ENCODE measurements at regions not wholly inside any gene's neighbourhood (a gene's known extent, or its start where the extent isn't known, plus 50 kb on each side); places are given as distances from the start of the nearest gene placed in this dataset.
A peak's percentile ranks its signal among the peaks of the same experiment; 100 is the strongest.

DNA sequence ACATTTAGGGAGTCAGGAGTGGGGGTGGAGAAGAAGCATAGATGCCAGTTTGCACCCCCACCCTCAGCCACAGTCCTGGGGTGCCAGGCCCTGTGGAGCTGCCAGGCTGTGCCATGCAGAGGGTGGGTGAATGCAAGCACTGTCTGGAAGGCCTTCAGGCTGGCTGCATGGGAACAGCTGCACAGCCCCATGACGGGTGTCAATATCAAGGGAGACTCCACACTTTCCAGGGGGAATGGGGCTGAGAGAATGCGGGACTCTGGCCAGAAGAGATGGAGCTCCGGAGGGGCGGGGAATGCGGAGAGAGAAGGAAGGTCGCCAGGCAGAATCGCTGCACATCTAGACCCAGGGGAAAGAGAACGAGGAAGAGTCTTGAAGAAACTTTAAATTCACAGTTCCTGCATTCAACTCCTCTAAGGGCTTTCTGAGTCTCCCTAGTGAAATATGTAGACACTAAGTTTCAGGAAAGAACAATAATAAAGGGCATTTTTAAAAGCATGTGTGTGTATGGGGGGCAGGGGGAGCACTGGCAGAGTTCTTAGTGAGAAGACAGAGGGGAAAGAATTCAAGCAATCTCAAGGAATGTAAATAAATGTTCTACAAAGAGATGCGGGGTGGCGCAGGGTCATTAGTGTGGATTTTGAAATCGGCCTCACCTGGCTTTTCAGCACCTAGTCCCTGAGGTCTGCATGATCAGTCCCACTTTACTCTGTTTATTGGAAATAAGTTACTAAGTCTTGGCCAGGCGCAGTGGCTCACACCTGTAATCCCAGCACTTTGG is 59.1 kb downstream of the BOD1 start:
- DNase-seq (ENCODE audit: low spot score), result peak; percentile 99

GRCh38 chr5:173556142-173557028 is 60.1 kb downstream of the BOD1 start:
- DNase-seq (ENCODE audit: low spot score), result peak; percentile 68

DNA sequence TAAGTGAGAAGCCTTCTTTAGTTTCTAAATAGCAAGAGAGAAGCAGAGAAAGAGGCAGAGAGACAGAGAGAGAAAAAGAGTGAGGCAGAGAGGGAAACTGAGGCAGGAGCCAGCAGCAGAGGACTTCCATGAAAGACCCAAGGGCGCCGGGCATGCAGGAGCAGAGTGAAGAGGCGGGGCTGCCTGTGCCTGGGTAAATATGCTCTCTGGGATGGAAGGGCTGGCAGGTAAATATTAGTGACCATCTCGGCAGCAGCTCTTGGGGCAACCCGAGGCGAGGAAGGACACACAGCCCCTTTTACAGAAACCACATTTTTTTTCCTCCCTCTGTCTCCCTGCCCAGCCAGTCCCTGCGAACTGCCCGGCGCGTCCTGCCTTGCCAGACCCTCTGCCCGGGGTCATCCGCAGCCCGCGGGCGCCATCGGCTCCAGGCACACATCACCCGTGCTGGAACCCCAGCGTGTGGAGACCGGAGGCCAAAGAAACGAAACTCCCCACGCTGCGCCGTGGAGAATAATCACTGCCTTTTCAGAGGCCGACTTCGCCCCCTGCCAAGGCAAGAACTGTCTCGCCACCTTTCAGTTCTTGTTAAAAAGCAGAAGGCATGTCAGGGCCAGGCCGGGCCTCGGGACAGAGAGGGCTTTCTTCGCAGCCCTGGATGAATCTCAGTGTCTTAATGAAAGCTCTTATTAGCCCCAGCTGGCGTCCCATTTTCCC is 61.3 kb downstream of the BOD1 start:
- DNase-seq (ENCODE audit: low spot score), result peak; percentile 84

DNA sequence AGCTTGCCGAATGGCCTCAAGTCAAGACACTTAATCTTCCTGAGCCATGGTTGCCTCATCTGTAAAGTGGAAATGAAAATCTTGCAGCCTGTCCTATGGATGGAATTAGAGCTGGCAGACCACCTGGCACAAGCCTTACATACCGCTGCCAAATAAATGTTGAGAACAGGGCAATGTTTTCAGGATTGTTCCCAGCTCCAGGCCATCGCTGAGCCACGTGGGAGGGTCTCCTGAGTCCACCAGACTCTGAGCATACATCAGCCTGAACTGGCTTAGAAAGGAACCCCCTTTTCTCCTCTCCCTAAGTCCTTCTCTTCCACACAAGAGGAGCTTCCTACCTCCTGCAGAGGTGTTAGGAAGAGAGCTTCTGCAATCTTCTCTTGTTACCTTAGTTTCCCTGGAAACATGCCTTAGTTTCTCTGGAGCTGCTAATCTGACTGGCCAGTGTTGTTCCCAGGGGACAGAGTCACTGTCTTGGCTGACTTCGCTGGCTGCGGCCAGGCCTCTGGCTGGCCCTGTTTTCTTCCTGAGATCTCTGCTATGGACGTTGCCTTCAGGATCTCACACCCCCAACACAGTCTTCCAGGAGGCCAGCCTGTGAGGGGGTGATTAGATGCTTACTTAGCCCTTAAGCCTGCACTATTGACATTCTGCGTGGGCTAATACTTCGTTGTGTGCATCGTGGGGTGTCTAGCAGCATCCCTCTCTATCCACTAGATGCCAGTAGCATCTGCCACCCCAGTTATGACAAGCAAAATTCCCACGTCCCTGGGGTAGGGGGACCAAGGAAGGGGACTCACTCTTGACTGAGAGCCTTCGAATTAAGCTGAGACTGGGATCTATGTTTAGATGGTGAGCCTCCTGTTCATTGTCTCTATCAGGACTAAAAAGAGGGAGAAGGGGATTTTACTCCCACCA is 62.2 kb downstream of the BOD1 start:
- DNase-seq (ENCODE audit: low spot score), result peak; percentile 72

- DNase-seq (ENCODE audit: low spot score), result no peak
Observed at GRCh38 chr5:173550641-173551040, 65.8 kb downstream of the BOD1 start.

DNA sequence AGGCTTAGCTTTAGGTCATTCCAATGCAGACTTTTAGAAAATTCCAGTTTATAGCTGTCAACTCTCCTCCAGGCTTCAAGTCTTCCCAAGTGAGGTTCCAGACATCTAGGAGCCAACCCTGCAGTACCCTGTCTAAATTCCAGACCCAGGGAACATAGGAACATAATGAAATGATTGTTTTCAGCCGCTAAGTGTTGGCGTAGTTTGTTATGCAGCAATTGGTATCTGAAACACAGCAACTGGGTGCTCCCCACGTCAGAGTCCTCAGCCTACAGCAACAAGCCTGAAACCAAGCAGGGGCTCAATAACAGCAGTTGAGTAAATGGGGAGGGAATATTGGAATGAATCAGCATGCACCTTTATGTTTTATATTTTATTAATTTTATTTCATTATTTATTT is 66.8 kb downstream of the BOD1 start:
- DNase-seq (ENCODE audit: low spot score), result no peak

DNA sequence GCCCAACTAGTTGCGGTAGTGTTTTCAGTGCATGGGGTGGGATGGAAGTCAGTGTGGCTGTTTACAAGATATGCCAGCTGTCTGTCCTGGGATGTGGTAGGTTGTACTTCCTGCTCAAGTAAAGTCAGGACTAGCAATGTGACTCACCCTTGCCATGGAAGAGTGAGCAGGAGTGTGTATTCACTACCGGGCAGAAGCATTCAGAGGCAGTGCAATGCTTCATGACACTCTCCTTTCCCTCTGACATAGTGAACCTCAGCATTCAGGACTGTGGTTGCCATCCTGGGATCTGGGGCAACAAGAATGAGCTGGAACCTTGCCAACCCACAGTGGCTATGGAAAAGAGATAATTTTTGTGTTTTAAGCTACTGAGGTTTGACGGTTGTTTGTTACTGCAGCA is 68.9 kb downstream of the BOD1 start:
- no peak for DNase-seq (ENCODE audit: low spot score)

DNA sequence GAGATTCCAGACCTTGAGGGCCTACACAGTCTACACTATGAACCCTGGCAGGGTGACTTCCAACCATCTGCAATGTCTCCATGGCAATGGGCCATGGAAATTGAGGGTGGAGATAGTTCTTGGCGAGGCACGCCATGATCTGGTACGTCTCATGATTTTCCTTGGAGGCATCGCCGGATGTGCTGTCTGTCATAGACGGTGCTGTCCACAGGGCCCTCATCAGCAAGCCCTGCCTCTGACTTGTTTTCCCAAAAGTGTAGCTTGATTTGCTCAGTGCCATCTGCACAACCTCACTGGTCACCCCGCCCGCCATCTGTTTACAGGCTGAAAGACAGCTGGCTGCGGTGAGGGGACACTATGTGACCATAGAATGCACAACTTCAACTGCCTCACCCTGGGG is 73.5 kb downstream of the BOD1 start:
- no peak for DNase-seq (ENCODE audit: low spot score)

DNA sequence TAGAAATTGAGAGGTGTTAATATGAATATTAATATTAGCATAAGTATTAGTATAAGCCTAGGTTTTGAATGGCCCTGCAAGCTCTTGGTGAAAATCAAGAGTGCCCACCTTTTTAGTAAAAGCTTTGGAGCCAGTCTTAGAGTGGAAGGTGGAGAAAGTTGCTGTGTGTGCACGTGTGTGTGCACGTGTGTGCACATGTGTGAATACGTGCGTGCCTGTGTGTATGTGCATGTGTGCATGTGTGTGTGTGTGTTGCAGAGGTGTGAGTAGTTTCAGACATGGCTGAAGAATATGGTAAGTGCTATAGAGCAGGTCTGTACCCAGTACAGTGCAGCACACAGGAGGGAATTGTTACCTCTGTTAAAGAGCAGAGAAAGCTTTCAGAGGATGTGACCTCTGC is 74.3 kb downstream of the BOD1 start:
- no peak for DNase-seq (ENCODE audit: low spot score)

DNA sequence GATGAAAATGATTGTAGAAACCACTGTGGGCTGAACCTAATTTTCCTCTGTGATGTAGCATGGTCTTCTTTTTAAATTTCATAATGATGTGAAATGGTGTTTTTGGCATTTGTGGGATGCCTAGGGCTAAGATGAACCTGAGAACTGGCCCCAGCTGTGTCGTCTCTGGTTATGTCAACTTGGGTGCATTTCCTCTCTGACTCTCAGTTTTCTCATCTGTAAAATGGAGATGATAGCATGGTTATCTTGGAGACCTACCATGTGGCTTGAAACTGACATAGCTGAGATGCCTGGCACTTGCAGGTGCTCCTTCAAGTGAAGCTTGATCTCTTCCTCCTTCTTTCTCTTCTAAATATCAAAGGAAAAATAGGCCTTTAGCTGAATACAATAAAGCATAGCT is 77.8 kb downstream of the BOD1 start:
- no peak for DNase-seq (ENCODE audit: low spot score)

DNA sequence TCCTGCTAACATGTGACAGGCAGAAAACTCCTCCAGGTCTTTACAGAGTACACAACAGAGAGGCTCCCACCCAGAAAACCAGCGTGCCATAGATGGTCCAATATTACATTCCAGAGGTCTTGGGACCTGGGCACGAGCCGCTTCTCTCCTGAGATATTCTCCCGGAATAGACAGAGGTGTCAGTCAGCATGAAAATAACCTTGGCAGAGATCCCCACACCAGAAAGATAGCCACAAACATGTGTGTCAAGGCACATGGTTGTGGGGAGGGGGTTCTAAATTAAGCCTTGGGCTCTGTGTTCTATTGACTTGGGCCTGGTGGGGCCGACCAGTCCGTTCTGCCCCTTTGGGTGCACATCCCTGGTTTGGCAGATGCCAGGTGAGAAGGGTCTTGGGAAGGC is 78.4 kb downstream of the BOD1 start:
- DNase-seq (ENCODE audit: low spot score), result no peak

DNA sequence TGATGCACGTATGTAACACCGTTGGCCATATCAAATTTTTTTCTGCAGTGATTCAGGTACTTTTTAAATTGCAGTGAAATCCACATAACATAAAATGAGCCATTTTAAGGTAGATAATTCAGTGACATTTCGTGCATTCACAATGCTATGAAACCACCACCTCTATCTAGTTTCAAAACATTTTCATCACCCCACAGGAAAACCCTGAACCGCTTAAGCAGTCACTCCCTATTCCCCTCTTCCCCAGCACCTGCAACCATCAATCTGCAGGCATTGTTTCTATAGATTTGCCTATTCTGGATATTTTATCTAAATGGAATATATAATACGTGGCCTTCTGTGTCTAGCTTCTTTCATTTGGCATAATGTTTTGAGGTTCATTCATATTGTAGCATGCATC is 79.2 kb downstream of the BOD1 start:
- DNase-seq (ENCODE audit: low spot score), result no peak

DNA sequence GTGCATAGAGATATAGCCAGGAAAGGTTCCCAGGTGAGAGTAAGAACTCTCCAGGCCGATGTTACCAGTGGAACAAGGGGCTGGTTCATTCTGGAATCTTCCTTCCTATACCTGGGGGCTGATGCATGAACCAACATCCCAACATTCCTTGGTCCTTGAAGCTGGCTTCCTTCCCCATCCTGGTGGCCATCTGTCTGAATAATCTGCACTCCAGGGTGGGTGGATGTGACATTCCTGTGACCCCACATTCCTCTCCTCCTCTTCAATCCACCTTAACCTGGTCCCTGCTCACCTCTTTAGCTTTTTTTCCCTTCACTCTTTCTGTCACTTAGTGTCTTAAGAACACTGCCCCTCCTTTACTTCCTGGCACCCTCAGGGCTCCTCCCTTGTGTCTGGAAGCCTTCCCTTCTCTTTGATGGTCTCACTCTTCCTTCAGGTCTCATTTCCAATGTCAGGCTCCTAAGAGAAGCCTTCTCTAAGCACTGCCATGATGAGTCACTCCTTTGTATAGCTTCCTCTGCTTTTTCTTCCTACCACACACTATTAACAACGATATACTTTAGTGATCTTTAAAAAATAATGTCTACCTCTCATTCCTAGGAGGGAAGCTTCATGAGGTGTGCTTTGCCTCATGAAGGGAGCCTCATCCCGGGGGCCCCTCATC is 80.3 kb downstream of the BOD1 start:
- no peak for DNase-seq (ENCODE audit: low spot score)

DNA sequence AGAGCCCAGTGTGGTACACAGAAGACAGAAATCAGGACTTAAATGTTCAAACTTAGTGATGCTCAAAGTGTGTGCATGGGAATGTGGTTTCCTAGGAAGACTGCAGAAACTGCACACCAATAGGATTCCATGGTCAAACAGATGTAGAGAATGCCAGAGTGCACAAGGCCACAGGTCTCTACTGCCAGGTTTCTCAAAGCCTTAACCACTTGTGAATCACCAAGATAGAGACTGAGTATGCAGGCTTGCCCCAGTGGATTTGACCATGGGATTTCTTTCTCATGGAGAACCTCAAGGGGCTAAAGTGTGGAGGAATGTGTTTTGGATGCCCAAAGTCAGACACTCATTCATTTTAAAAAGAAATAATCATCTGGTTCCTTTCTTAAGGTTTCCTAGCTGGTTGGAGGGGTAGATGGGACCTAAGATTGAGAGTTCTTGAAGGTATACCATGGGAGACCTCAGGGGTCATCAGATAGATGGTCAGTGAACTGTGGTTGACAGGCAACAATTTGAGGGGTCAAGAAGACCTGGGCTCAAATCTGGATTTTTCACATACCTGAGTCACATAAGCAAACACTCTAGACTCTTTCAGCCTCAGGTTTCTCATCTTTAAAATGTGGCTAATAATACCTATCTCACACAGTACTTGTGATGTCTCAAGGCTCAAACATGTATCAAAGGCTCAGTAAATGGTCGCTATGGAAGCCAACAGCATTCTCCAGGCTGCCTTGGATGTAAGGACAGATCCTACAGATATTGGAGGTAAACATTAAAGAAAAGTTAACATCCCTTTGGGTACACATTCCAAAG is 81.1 kb downstream of the BOD1 start:
- DNase-seq (ENCODE audit: low spot score), result no peak

- DNase-seq (ENCODE audit: low spot score), result no peak
Observed at GRCh38 chr5:173534664-173535063, 81.8 kb downstream of the BOD1 start.

GRCh38 chr5:173534031-173534430 is 82.4 kb downstream of the BOD1 start:
- DNase-seq (ENCODE audit: low spot score), result no peak

GRCh38 chr5:173532689-173533250 is 83.7 kb downstream of the BOD1 start:
- DNase-seq (ENCODE audit: low spot score), result no peak

DNA sequence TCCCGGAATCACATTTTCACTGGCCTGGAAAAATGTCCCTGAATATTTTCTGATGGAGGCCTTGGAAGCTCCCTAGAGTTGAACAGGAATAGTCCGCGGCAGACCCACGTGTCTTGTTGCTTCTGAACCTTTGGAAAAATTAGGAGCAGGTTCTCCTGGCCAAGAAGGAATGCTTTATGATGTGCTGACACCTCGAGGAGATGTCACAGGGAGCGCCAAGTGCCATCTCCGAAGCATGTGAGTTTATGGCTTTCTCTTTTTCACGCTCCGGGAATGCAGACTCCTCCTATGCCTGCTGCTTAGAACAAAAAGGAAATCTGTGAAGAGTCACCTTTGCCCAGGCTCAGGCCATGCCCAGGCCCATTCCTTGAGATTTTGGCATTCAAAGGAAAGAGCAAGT is 84.6 kb downstream of the BOD1 start:
- DNase-seq (ENCODE audit: low spot score), result no peak

- peak; percentile 19 for DNase-seq (ENCODE audit: low spot score)
Observed at GRCh38 chr5:173530547-173530946, 85.9 kb downstream of the BOD1 start.

GRCh38 chr5:173529861-173530260 is 86.6 kb downstream of the BOD1 start:
- no peak for DNase-seq (ENCODE audit: low spot score)
